Hepatocyte (in vitro differentiated cells): ENCODE measurements at regions not wholly inside any gene's neighbourhood (a gene's known extent, or its start where the extent isn't known, plus 50 kb on each side); places are given as distances from the start of the nearest gene placed in this dataset.
A peak's percentile ranks its signal among the peaks of the same experiment; 100 is the strongest.

ENCODE experiments used
- DNase-seq: peaks from one replicate; pipeline ENCODE4 v3.0.0-alpha.2; 2016; ENCODE audit warnings: low spot score
- H2AFZ ChIP-seq: fragments of 200-600 bp; sonication (generic); 2 replicates; pipeline ENCODE4 v1.6.0; 2016; ENCODE audit warnings: antibody characterized with exemption, mild to moderate bottlenecking
- H3K27ac ChIP-seq: fragments of 200-600 bp; sonication (generic); 2 replicates; pipeline ENCODE4 v1.5.1; 2016; ENCODE audit warnings: mild to moderate bottlenecking
- H3K27me3 ChIP-seq: fragments of 200-600 bp; sonication (generic); 2 replicates; pipeline ENCODE4 v1.6.1; 2016
- H3K36me3 ChIP-seq: fragments of 200-600 bp; sonication (generic); replicated peaks from 2 replicates; pipeline ENCODE4 v1.5.1; 2016; ENCODE audit warnings: low read depth; ENCODE audit not compliant: insufficient read depth
- H3K4me1 ChIP-seq: fragments of 200-600 bp; sonication (generic); 2 replicates; pipeline ENCODE4 v1.5.1; 2016; ENCODE audit warnings: mild to moderate bottlenecking, moderate library complexity; ENCODE audit not compliant: insufficient read depth
- H3K4me2 ChIP-seq: fragments of 200-600 bp; sonication (generic); 2 replicates; pipeline ENCODE4 v1.6.0; 2016
- H3K4me3 ChIP-seq: fragments of 200-600 bp; sonication (generic); 2 replicates; pipeline ENCODE4 v1.5.1; 2016; ENCODE audit warnings: mild to moderate bottlenecking
- H3K79me2 ChIP-seq: fragments of 200-600 bp; sonication (generic); 2 replicates; pipeline ENCODE4 v1.6.0; 2017; ENCODE audit warnings: mild to moderate bottlenecking
- H3K9me2 ChIP-seq: fragments of 200-600 bp; sonication (generic); replicated peaks from 2 replicates; pipeline ENCODE4 v1.6.0; 2017; ENCODE audit warnings: mild to moderate bottlenecking; ENCODE audit not compliant: insufficient read depth
- H3K9me3 ChIP-seq: fragments of 200-600 bp; sonication (generic); 2 replicates; pipeline ENCODE4 v1.5.1; 2016; ENCODE audit warnings: low read depth, mild to moderate bottlenecking
- H4K20me1 ChIP-seq: fragments of 200-600 bp; sonication (generic); 2 replicates; pipeline ENCODE4 v1.6.0; 2016; ENCODE audit warnings: mild to moderate bottlenecking; ENCODE audit not compliant: insufficient read depth, poor library complexity, severe bottlenecking
- CTCF ChIP-seq: fragments of 200-600 bp; sonication (generic); IDR thresholded peaks from 2 replicates; pipeline ENCODE4 v1.5.1; 2016; ENCODE audit warnings: antibody characterized with exemption, mild to moderate bottlenecking; ENCODE audit not compliant: poor library complexity
- EZH2 ChIP-seq: fragments of 200-600 bp; sonication (generic); IDR thresholded peaks from 2 replicates; pipeline ENCODE4 v1.6.1; 2016; ENCODE audit warnings: antibody characterized with exemption, mild to moderate bottlenecking, borderline replicate concordance
- EZH2phosphoT487 ChIP-seq: fragments of 200-600 bp; sonication (generic); IDR thresholded peaks from one replicate; pipeline ENCODE4 v1.6.1; 2018; ENCODE audit warnings: antibody characterized with exemption, mild to moderate bottlenecking, low read depth, moderate library complexity; ENCODE audit not compliant: unreplicated experiment, severe bottlenecking
- WGBS: methylation state at CpG from one replicate; pipeline ENCODE4 v1.1.6; 2016; ENCODE audit warnings: low lambda C conversion rate; ENCODE audit errors: missing lambda C conversion rate; 5-methylcytosine and 5-hydroxymethylcytosine counted together

GRCh38 chr5:54904425-54904824 lies 81.0 kb downstream of the ESM1 start:
- H3K27ac ChIP-seq = no peak overlapping the region
- H3K4me3 ChIP-seq = no peak overlapping the region
- 39% methylated on average over 2 of the region's 2 CpGs for WGBS
- no peaks in the 10 kb centered on the region for H3K36me3 ChIP-seq
- DNase-seq = peak; percentile 45
- H3K4me2 ChIP-seq = no peak overlapping the region
- peak; percentile 51 for TF ChIP-seq CTCF
- no peak for TF ChIP-seq EZH2phosphoT487
- H3K79me2 ChIP-seq = no peaks in the 10 kb centered on the region
- H3K27me3 ChIP-seq = no peaks in the 10 kb centered on the region
- H3K9me2 ChIP-seq = no peaks in the 10 kb centered on the region
- no peak overlapping the region for H2AFZ ChIP-seq
- H3K4me1 ChIP-seq = no peaks in the 10 kb centered on the region
- no peaks in the 10 kb centered on the region for H4K20me1 ChIP-seq
- H3K9me3 ChIP-seq = no peaks in the 10 kb centered on the region

- no peaks in the 10 kb centered on the region for H3K9me3 ChIP-seq
- H3K79me2 ChIP-seq = no peaks in the 10 kb centered on the region
- DNase-seq = no peak
- no peaks in the 10 kb centered on the region for H3K27me3 ChIP-seq
- H4K20me1 ChIP-seq = no peaks in the 10 kb centered on the region
- no peak overlapping the region for H3K4me2 ChIP-seq
- H3K4me1 ChIP-seq = no peaks in the 10 kb centered on the region
- TF ChIP-seq EZH2 = no peak
- TF ChIP-seq CTCF = no peak
- TF ChIP-seq EZH2phosphoT487 = no peak
- WGBS = 85% methylated on average over 2 of the region's 2 CpGs
- no peak overlapping the region for H3K27ac ChIP-seq
- no peak overlapping the region for H3K4me3 ChIP-seq
- H2AFZ ChIP-seq = no peak overlapping the region
- no peaks in the 10 kb centered on the region for H3K36me3 ChIP-seq
- no peaks in the 10 kb centered on the region for H3K9me2 ChIP-seq
Observed at GRCh38 chr5:54902791-54903473, 82.5 kb downstream of the ESM1 start.

GRCh38 chr5:54900984-54901725 lies 84.2 kb downstream of the ESM1 start:
- no peaks in the 10 kb centered on the region for H3K9me2 ChIP-seq
- peak overlapping the region; percentile 60 for H3K27ac ChIP-seq
- H3K4me1 ChIP-seq = no peaks in the 10 kb centered on the region
- no peaks in the 10 kb centered on the region for H4K20me1 ChIP-seq
- H3K9me3 ChIP-seq = no peaks in the 10 kb centered on the region
- H2AFZ ChIP-seq = no peak overlapping the region
- H3K27me3 ChIP-seq = no peaks in the 10 kb centered on the region
- H3K4me2 ChIP-seq = peak overlapping the region; percentile 41
- no peaks in the 10 kb centered on the region for H3K79me2 ChIP-seq
- TF ChIP-seq CTCF = no peak
- WGBS = 72% methylated on average over 13 of the region's 13 CpGs
- DNase-seq = peak; percentile 69
- H3K4me3 ChIP-seq = no peak overlapping the region
- H3K36me3 ChIP-seq = no peaks in the 10 kb centered on the region
